ENCODE measurements at regions not wholly inside any gene's neighbourhood (a gene's known extent, or its start where the extent isn't known, plus 50 kb on each side); places are given as distances from the start of the nearest gene placed in this dataset.

- DNase-seq = no peak
Observed at GRCh38 chr9:102114557-102114956, 376.1 kb upstream of the GRIN3A start.

- no peak for DNase-seq
Observed at GRCh38 chr9:102113191-102113590, 374.7 kb upstream of the GRIN3A start.

- DNase-seq = no peak
Observed at GRCh38 chr9:102106439-102106838, 368.0 kb upstream of the GRIN3A start.

- no peak for DNase-seq
Observed at GRCh38 chr9:102101723-102102122, 363.3 kb upstream of the GRIN3A start.

- DNase-seq = no peak
Observed at GRCh38 chr9:102087141-102087540, 348.7 kb upstream of the GRIN3A start.

- no peak for DNase-seq
Observed at GRCh38 chr9:102085548-102085947, 347.1 kb upstream of the GRIN3A start.

- DNase-seq = no peak
Observed at GRCh38 chr9:102072059-102072764, 333.8 kb upstream of the GRIN3A start.

GRCh38 chr9:102069969-102070368 lies 331.5 kb upstream of the GRIN3A start:
- no peak for DNase-seq

- no peak for DNase-seq
Observed at GRCh38 chr9:102054811-102055210, 316.4 kb upstream of the GRIN3A start.

- DNase-seq = no peak
Observed at GRCh38 chr9:102049586-102050246, 311.3 kb upstream of the GRIN3A start.

- no peak for DNase-seq
Observed at GRCh38 chr9:102047549-102047948, 309.1 kb upstream of the GRIN3A start.

- no peak for DNase-seq
Observed at GRCh38 chr9:102044133-102044532, 305.7 kb upstream of the GRIN3A start.

GRCh38 chr9:102038006-102038405 lies 299.6 kb upstream of the GRIN3A start:
- DNase-seq = no peak

GRCh38 chr9:102035929-102036328 lies 297.5 kb upstream of the GRIN3A start:
- DNase-seq = peak; percentile 14

- no peak for DNase-seq
Observed at GRCh38 chr9:102032614-102033013, 294.2 kb upstream of the GRIN3A start.

- no peak for DNase-seq
Observed at GRCh38 chr9:102000956-102001355, 262.5 kb upstream of the GRIN3A start.

- peak; percentile 84 for DNase-seq
Observed at GRCh38 chr9:101999441-101999840, 261.0 kb upstream of the GRIN3A start.

GRCh38 chr9:101995231-101995630 lies 256.8 kb upstream of the GRIN3A start:
- no peak for DNase-seq

- DNase-seq = no peak
Observed at GRCh38 chr9:101993771-101994170, 255.3 kb upstream of the GRIN3A start.

- no peak for DNase-seq
Observed at GRCh38 chr9:101991926-101992325, 253.5 kb upstream of the GRIN3A start.

GRCh38 chr9:101977614-101978210 lies 239.3 kb upstream of the GRIN3A start:
- no peak for DNase-seq

GRCh38 chr9:101970609-101971008 lies 232.2 kb upstream of the GRIN3A start:
- DNase-seq = no peak

GRCh38 chr9:101968392-101968791 lies 229.9 kb upstream of the GRIN3A start:
- DNase-seq = no peak

- DNase-seq = no peak
Observed at GRCh38 chr9:101966691-101967090, 228.2 kb upstream of the GRIN3A start.

Measured in NCI-H774 (cell line).